ENCODE measurements at regions not wholly inside any gene's neighbourhood (a gene's known extent, or its start where the extent isn't known, plus 50 kb on each side); places are given as distances from the start of the nearest gene placed in this dataset.

- no peak for FAIRE-seq
- Mint-ChIP-seq H3K36me3 (ENCODE audit: low read depth, unreplicated experiment) (no peaks in the 10 kb centered on the region), H3K4me3 (ENCODE audit: unreplicated experiment) (no peak overlapping the region), H3K4me1 (ENCODE audit: low read depth, unreplicated experiment) (peaks cover 5% of the 10 kb centered on the region), H3K27ac (ENCODE audit: unreplicated experiment) (no peak overlapping the region), H3K27me3 (ENCODE audit: low read depth, unreplicated experiment) (peaks cover 32% of the 10 kb centered on the region), H3K9me3 (ENCODE audit: unreplicated experiment) (peaks cover 15% of the 10 kb centered on the region)
- Histone ChIP-seq H3K9me3 (ENCODE audit: insufficient read depth, low read depth, low read length) (no peaks in the 10 kb centered on the region), H3K27ac (ENCODE audit: low read depth, low read length) (no peak overlapping the region), H3K27me3 (ENCODE audit: insufficient read depth, low read length) (peaks cover 2% of the 10 kb centered on the region), H3K36me3 (ENCODE audit: insufficient read depth, low read length) (no peaks in the 10 kb centered on the region), H3K4me3 (ENCODE audit: insufficient read depth, low read depth, low read length) (no peak overlapping the region), H3K4me2 (ENCODE audit: low read length) (peak overlapping the region; percentile 56), H3K9ac (ENCODE audit: low read length) (no peak overlapping the region), H3K4me1 (ENCODE audit: insufficient read depth, low read length) (peaks cover 25% of the 10 kb centered on the region), H3K79me2 (ENCODE audit: insufficient read depth, low read length) (no peaks in the 10 kb centered on the region), H4K20me1 (ENCODE audit: insufficient read depth, low read length) (no peaks in the 10 kb centered on the region), H2AFZ (ENCODE audit: low read depth, low read length) (no peak overlapping the region)
- TF ChIP-seq EZH2 (IDR thresholded peaks at IDR 0.05; ENCODE audit: insufficient read depth, low read length) (no peak), CTCF (IDR thresholded peaks at IDR 0.05; ENCODE audit: insufficient read depth, low read depth, low read length) (no peak)
- no peak for DNase-seq (ENCODE audit: low read depth)
Observed at GRCh38 chr11:10388101-10388500, 67.0 kb upstream of the AMPD3 start.

GRCh38 chr11:10388574-10388973 is 66.5 kb upstream of the AMPD3 start:
- Histone ChIP-seq H3K9ac (ENCODE audit: low read length) (no peak overlapping the region), H3K27ac (ENCODE audit: low read depth, low read length) (no peak overlapping the region), H3K4me3 (ENCODE audit: insufficient read depth, low read depth, low read length) (no peak overlapping the region), H3K4me2 (ENCODE audit: low read length) (no peak overlapping the region), H2AFZ (ENCODE audit: low read depth, low read length) (no peak overlapping the region), H3K4me1 (ENCODE audit: insufficient read depth, low read length) (peaks cover 25% of the 10 kb centered on the region), H4K20me1 (ENCODE audit: insufficient read depth, low read length) (no peaks in the 10 kb centered on the region), H3K9me3 (ENCODE audit: insufficient read depth, low read depth, low read length) (no peaks in the 10 kb centered on the region), H3K36me3 (ENCODE audit: insufficient read depth, low read length) (no peaks in the 10 kb centered on the region), H3K79me2 (ENCODE audit: insufficient read depth, low read length) (no peaks in the 10 kb centered on the region), H3K27me3 (ENCODE audit: insufficient read depth, low read length) (peaks cover 2% of the 10 kb centered on the region)
- no peak for TF ChIP-seq EZH2 (IDR thresholded peaks at IDR 0.05; ENCODE audit: insufficient read depth, low read length)
- no peak for TF ChIP-seq CTCF (IDR thresholded peaks at IDR 0.05; ENCODE audit: insufficient read depth, low read depth, low read length)
- H3K4me3 Mint-ChIP-seq (ENCODE audit: unreplicated experiment), result no peak overlapping the region
- peaks cover 7% of the 10 kb centered on the region for H3K4me1 Mint-ChIP-seq (ENCODE audit: low read depth, unreplicated experiment)
- DNase-seq (ENCODE audit: low read depth) (no peak), FAIRE-seq (no peak)
- H3K36me3 Mint-ChIP-seq (ENCODE audit: low read depth, unreplicated experiment), result no peaks in the 10 kb centered on the region
- H3K27ac Mint-ChIP-seq (ENCODE audit: unreplicated experiment), result no peak overlapping the region
- peaks cover 32% of the 10 kb centered on the region for H3K27me3 Mint-ChIP-seq (ENCODE audit: low read depth, unreplicated experiment)
- peaks cover 15% of the 10 kb centered on the region for H3K9me3 Mint-ChIP-seq (ENCODE audit: unreplicated experiment)

GRCh38 chr11:10390375-10390774 is 64.7 kb upstream of the AMPD3 start:
- Histone ChIP-seq H3K9me3 (ENCODE audit: insufficient read depth, low read depth, low read length) (no peaks in the 10 kb centered on the region), H3K4me2 (ENCODE audit: low read length) (no peak overlapping the region), H3K4me3 (ENCODE audit: insufficient read depth, low read depth, low read length) (no peak overlapping the region), H3K27me3 (ENCODE audit: insufficient read depth, low read length) (peaks cover 2% of the 10 kb centered on the region), H3K9ac (ENCODE audit: low read length) (no peak overlapping the region), H3K4me1 (ENCODE audit: insufficient read depth, low read length) (peaks cover 39% of the 10 kb centered on the region), H3K27ac (ENCODE audit: low read depth, low read length) (no peak overlapping the region), H3K36me3 (ENCODE audit: insufficient read depth, low read length) (no peaks in the 10 kb centered on the region), H4K20me1 (ENCODE audit: insufficient read depth, low read length) (no peaks in the 10 kb centered on the region), H2AFZ (ENCODE audit: low read depth, low read length) (no peak overlapping the region), H3K79me2 (ENCODE audit: insufficient read depth, low read length) (no peaks in the 10 kb centered on the region)
- H3K27me3 Mint-ChIP-seq (ENCODE audit: low read depth, unreplicated experiment), result peaks cover 32% of the 10 kb centered on the region
- peaks cover 15% of the 10 kb centered on the region for H3K9me3 Mint-ChIP-seq (ENCODE audit: unreplicated experiment)
- no peak overlapping the region for H3K27ac Mint-ChIP-seq (ENCODE audit: unreplicated experiment)
- TF ChIP-seq CTCF (IDR thresholded peaks at IDR 0.05; ENCODE audit: insufficient read depth, low read depth, low read length), result no peak
- TF ChIP-seq EZH2 (IDR thresholded peaks at IDR 0.05; ENCODE audit: insufficient read depth, low read length), result no peak
- no peaks in the 10 kb centered on the region for H3K36me3 Mint-ChIP-seq (ENCODE audit: low read depth, unreplicated experiment)
- no peak for FAIRE-seq
- peaks cover 10% of the 10 kb centered on the region for H3K4me1 Mint-ChIP-seq (ENCODE audit: low read depth, unreplicated experiment)
- no peak for DNase-seq (ENCODE audit: low read depth)
- H3K4me3 Mint-ChIP-seq (ENCODE audit: unreplicated experiment), result no peak overlapping the region
